ENCODE measurements at regions not wholly inside any gene's neighbourhood (a gene's known extent, or its start where the extent isn't known, plus 50 kb on each side); places are given as distances from the start of the nearest gene placed in this dataset.

DNA sequence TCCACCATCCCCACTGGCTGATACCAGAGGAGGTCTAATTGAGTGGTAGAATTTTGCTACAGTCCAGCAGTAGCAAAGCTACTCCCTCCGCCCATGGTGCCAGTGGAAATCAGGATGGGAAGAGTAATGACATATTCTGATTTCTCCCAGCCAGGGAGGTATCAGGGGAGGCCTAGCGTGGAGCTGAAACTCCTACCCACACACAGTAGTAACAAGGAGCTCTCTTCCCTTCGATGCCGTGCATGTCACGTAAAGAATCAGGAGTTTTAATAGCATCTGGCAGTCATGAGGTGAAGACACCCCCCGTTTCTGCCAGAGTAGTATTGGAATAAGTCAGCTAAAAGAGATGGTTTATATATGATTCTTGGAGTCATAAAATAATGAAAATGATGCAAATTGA, 786.8 kb upstream of the DDX18 start:
- TF ChIP-seq, protein P1, sequence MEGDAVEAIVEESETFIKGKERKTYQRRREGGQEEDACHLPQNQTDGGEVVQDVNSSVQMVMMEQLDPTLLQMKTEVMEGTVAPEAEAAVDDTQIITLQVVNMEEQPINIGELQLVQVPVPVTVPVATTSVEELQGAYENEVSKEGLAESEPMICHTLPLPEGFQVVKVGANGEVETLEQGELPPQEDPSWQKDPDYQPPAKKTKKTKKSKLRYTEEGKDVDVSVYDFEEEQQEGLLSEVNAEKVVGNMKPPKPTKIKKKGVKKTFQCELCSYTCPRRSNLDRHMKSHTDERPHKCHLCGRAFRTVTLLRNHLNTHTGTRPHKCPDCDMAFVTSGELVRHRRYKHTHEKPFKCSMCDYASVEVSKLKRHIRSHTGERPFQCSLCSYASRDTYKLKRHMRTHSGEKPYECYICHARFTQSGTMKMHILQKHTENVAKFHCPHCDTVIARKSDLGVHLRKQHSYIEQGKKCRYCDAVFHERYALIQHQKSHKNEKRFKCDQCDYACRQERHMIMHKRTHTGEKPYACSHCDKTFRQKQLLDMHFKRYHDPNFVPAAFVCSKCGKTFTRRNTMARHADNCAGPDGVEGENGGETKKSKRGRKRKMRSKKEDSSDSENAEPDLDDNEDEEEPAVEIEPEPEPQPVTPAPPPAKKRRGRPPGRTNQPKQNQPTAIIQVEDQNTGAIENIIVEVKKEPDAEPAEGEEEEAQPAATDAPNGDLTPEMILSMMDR (IDR thresholded peaks at IDR 0.05): no peak
- TF ChIP-seq EZH2phosphoT487 (IDR thresholded peaks at IDR 0.05): no peak

Data from neural progenitor cell (in vitro differentiated cells).